Cardiac septum (tissue), 1 donor: ENCODE measurements at regions not wholly inside any gene's neighbourhood (a gene's known extent, or its start where the extent isn't known, plus 50 kb on each side); places are given as distances from the start of the nearest gene placed in this dataset. TPM values are rescaled to one million over a fixed set of nuclear protein-coding genes. Genes with fewer than 3 reads are reported as not detected.

Source experiments
- microRNA-seq: library from miRNA; unstranded; fragments of <30 nt; microRNA quantifications from one replicate; pipeline ENCODE4 v1.2.0, GENCODE V29; 2020
- donor health status: DM: no; HTN: no; CAD: no.

Small RNAs in the stretch of these regions (microRNA-seq; reads per million reads assigned to microRNA genes)
- not detected for gene MIR6072
